ENCODE measurements at regions not wholly inside any gene's neighbourhood (a gene's known extent, or its start where the extent isn't known, plus 50 kb on each side); places are given as distances from the start of the nearest gene placed in this dataset.

GRCh38 chr11:109784536-109784935 is 308.7 kb upstream of the ZC3H12C start:
- DNase-seq (ENCODE audit: low spot score): no peak
- no peak for TF ChIP-seq CTCF (IDR thresholded peaks at IDR 0.05; ENCODE audit: extremely low read depth, missing control alignments)

- no peak for TF ChIP-seq CTCF (IDR thresholded peaks at IDR 0.05; ENCODE audit: extremely low read depth, missing control alignments)
- DNase-seq (ENCODE audit: low spot score): no peak
Observed at GRCh38 chr11:109785198-109785597, 308.0 kb upstream of the ZC3H12C start.

DNA sequence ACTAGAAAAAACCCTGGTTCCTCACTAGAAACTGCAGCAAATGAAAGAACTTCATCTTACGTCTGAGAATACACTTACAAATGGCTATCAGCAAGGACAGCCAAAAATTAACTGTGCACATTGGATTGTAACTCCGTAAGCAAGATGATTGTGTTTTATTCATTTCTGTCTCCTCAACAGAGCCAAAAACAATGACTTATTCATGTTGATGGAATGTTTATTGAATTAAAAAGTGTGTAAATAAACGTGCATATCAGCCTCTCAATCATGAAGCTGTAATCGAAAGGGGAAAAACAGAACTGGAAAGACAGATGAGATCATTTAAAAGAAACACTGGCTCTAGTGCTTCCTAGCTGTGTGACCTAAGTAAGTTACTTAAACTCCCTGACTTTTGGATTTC is 307.5 kb upstream of the ZC3H12C start:
- no peak for TF ChIP-seq CTCF (IDR thresholded peaks at IDR 0.05; ENCODE audit: extremely low read depth, missing control alignments)
- DNase-seq (ENCODE audit: low spot score): no peak

DNA sequence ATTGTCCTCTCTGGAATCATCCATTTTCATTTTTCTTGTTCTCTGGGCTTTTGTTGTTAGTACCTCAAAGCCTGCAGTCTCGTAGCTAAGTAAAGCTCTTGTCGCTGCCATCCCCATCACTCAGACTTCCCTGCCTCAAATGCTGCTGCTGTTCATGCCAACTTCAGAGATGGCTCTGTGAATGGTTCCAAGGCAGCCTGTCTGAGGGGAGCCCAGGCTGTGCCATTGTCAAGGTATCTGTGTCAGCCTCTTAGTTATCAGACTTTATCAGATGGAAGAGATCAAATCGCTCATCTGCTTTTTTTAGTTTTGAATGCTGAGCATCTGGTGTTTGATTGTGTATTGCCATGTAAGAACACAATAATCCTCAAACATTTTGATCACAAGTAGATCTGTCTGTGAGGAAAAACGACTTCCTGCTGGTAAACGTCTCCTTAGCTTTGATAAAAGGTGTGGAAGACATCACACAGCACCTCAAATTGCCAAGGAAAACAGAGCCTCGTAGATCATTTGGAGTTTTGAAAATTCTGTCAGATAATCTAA is 304.2 kb upstream of the ZC3H12C start:
- DNase-seq (ENCODE audit: low spot score): no peak
- no peak for TF ChIP-seq CTCF (IDR thresholded peaks at IDR 0.05; ENCODE audit: extremely low read depth, missing control alignments)

DNA sequence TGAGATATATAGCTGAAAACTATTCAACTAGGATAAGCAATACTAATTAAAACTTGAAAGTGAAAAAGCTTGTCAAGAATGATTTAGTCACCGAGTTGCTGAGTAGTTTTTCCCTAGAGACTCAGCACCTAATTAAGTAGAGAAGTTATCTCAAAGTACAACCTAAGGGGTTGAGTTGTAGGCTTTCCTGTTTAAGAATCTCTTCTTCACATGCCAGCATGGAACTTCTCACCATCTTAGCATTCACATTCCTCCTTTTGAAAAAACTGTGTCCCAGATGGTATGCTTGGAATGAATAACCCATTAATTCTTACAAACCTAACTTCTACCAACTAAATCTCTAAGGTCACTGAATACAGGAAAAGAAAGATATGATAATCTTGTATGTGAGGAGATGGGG is 303.3 kb upstream of the ZC3H12C start:
- TF ChIP-seq CTCF (IDR thresholded peaks at IDR 0.05; ENCODE audit: extremely low read depth, missing control alignments): no peak
- no peak for DNase-seq (ENCODE audit: low spot score)

DNA sequence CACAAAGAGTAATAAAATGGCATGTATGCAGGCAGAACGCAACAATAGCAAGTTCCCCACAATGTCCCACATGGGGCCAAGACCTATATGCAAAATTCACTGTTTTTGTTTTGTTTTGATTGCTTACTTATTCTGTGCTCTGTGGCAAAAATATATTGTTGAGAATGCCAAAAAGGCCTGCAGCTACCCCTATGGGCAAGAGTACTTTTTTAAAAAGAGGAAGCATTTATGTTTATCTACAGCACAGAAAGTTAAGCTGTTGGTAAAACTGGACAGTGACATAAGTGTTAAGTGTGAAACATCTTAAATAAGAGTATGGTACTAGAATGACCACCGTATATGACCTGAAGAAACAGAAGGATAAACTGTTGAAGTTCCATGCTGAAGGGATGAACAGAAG is 301.9 kb upstream of the ZC3H12C start:
- no peak for DNase-seq (ENCODE audit: low spot score)
- no peak for TF ChIP-seq CTCF (IDR thresholded peaks at IDR 0.05; ENCODE audit: extremely low read depth, missing control alignments)

- TF ChIP-seq CTCF (IDR thresholded peaks at IDR 0.05; ENCODE audit: extremely low read depth, missing control alignments): no peak
- DNase-seq (ENCODE audit: low spot score): no peak
Observed at GRCh38 chr11:109794501-109794900, 298.7 kb upstream of the ZC3H12C start.

Measured in GM20000 (cell line).